HEK293 (cell line): ENCODE measurements at regions not wholly inside any gene's neighbourhood (a gene's known extent, or its start where the extent isn't known, plus 50 kb on each side); places are given as distances from the start of the nearest gene placed in this dataset.

Experiments used
- CTCF ChIA-PET: fragments of 350-600 bp; formaldehyde crosslinking; extraction: SDS; loops from one replicate; lab custom pipeline; 2021; ENCODE audit warnings: antibody characterized with exemption; lab: Yijun Ruan, JAX
- POLR2A ChIA-PET: fragments of 300-600 bp; formaldehyde crosslinking; extraction: SDS; loops from one replicate; lab custom pipeline; 2020; ENCODE audit warnings: antibody characterized with exemption, inconsistent platforms; lab: Yijun Ruan, JAX
- H3K27ac ChIP-seq: fragments of 200-500 bp; sonication (Bioruptor generic); 2 replicates; pipeline ENCODE4 v1.5.1; 2014; ENCODE audit warnings: low read depth, low read length, control low read depth, inconsistent platforms; ENCODE audit errors: extremely low read depth
- H3K36me3 ChIP-seq, 2 experiments: fragments of 200-500 bp in 1 of 2; sonication (Bioruptor generic) in 1 of 2; 1 replicate in 1 of 2; 2 replicates in 1 of 2; pipeline ENCODE4 v1.5.1; 2014 to 2017; ENCODE audit warnings: inconsistent platforms in 2 of 2, low read length in 2 of 2; ENCODE audit not compliant: control insufficient read depth in 2 of 2, insufficient read depth in 1 of 2
- H3K4me1 ChIP-seq: fragments of 200-500 bp; sonication (Bioruptor generic); 2 replicates; pipeline ENCODE4 v1.5.1; 2014; ENCODE audit warnings: mild to moderate bottlenecking, low read length, inconsistent platforms; ENCODE audit not compliant: control insufficient read depth, insufficient read depth
- H3K4me3 ChIP-seq: 2 replicates; pipeline ENCODE4 v1.5.1; 2011; ENCODE audit warnings: low read depth, mild to moderate bottlenecking, control low read depth, low read length, moderate library complexity
- H3K9me3 ChIP-seq: fragments of 200-500 bp; sonication (Bioruptor generic); 2 replicates; pipeline ENCODE4 v1.5.1; 2014; ENCODE audit warnings: low read depth, low read length, inconsistent platforms; ENCODE audit not compliant: control insufficient read depth, insufficient read depth
- BCL11A ChIP-seq: fragments of 450-650 bp; formaldehyde crosslinking; IDR thresholded peaks from 2 replicates; pipeline ENCODE4 v1.5.1; 2016; ENCODE audit warnings: low read depth, missing biosample characterization, missing genetic modification characterization
- BCL11B ChIP-seq: fragments of 450-650 bp; formaldehyde crosslinking; IDR thresholded peaks from 2 replicates; pipeline ENCODE4 v1.5.1; 2016; ENCODE audit warnings: low read depth, missing biosample characterization, missing genetic modification characterization
- HIC1 ChIP-seq: fragments of 450-650 bp; formaldehyde crosslinking; IDR thresholded peaks from 2 replicates; pipeline ENCODE4 v1.5.1; 2016; ENCODE audit warnings: missing biosample characterization, missing genetic modification characterization
- HOXD13 ChIP-seq: sonication (generic); formaldehyde crosslinking; IDR thresholded peaks from 2 replicates; pipeline ENCODE4 v1.8.0; 2022; ENCODE audit warnings: missing genetic modification reagents, borderline replicate concordance
- IKZF3 ChIP-seq: fragments of 450-650 bp; IDR thresholded peaks from 2 replicates; pipeline ENCODE4 v1.5.0; 2018; ENCODE audit warnings: missing biosample characterization, mild to moderate bottlenecking, missing genetic modification characterization, moderate library complexity
- SP3 ChIP-seq: fragments of 450-650 bp; formaldehyde crosslinking; IDR thresholded peaks from 2 replicates; pipeline ENCODE4 v1.5.1; 2016; ENCODE audit warnings: missing biosample characterization, missing genetic modification characterization
- ZNF26 ChIP-seq: fragments of 450-650 bp; formaldehyde crosslinking; IDR thresholded peaks from 2 replicates; pipeline ENCODE4 v1.5.1; 2016; ENCODE audit warnings: missing biosample characterization, missing genetic modification characterization
- ZNF341 ChIP-seq: fragments of 450-650 bp; formaldehyde crosslinking; IDR thresholded peaks from 2 replicates; pipeline ENCODE4; 2016; ENCODE audit warnings: low read depth, missing biosample characterization, missing genetic modification characterization
- ZNF354C ChIP-seq: fragments of 450-650 bp; formaldehyde crosslinking; IDR thresholded peaks from 2 replicates; pipeline ENCODE4 v1.5.1; 2016; ENCODE audit warnings: missing biosample characterization, missing genetic modification characterization, low read depth, borderline replicate concordance
- ZNF37A ChIP-seq: fragments of 450-650 bp; IDR thresholded peaks from 2 replicates; pipeline ENCODE4 v1.5.1; 2018; ENCODE audit warnings: missing biosample characterization, missing genetic modification characterization
- ZNF394 ChIP-seq: fragments of 450-650 bp; formaldehyde crosslinking; IDR thresholded peaks from 2 replicates; pipeline ENCODE4 v1.5.1; 2016; ENCODE audit warnings: missing biosample characterization, missing genetic modification characterization, mild to moderate bottlenecking, moderate library complexity, borderline replicate concordance
- ZNF423 ChIP-seq: fragments of 450-650 bp; formaldehyde crosslinking; IDR thresholded peaks from 2 replicates; pipeline ENCODE4 v1.5.1; 2016; ENCODE audit warnings: missing biosample characterization, missing genetic modification characterization
- ZNF426 ChIP-seq: fragments of 450-650 bp; formaldehyde crosslinking; IDR thresholded peaks from 2 replicates; pipeline ENCODE4 v1.5.1; 2017; ENCODE audit warnings: missing biosample characterization, missing genetic modification characterization, mild to moderate bottlenecking, inconsistent platforms, moderate library complexity
- ZNF529 ChIP-seq: fragments of 450-650 bp; formaldehyde crosslinking; IDR thresholded peaks from 2 replicates; pipeline ENCODE4 v1.5.1; 2017; ENCODE audit warnings: missing genetic modification characterization, missing biosample characterization; ENCODE audit not compliant: insufficient replicate concordance
- ZNF548 ChIP-seq: fragments of 450-650 bp; formaldehyde crosslinking; IDR thresholded peaks from 2 replicates; pipeline ENCODE4 v1.5.1; 2016; ENCODE audit warnings: missing biosample characterization, missing genetic modification characterization
- ZNF558 ChIP-seq: fragments of 450-650 bp; formaldehyde crosslinking; IDR thresholded peaks from 2 replicates; pipeline ENCODE4 v1.5.1; 2016; ENCODE audit warnings: missing biosample characterization, missing genetic modification characterization
- ZNF561 ChIP-seq: fragments of 450-650 bp; IDR thresholded peaks from 2 replicates; pipeline ENCODE4 v1.5.1; 2018; ENCODE audit warnings: missing biosample characterization, missing genetic modification characterization, borderline replicate concordance
- ZNF623 ChIP-seq: fragments of 450-650 bp; formaldehyde crosslinking; IDR thresholded peaks from 2 replicates; pipeline ENCODE4 v1.5.1; 2016; ENCODE audit warnings: missing biosample characterization, missing genetic modification characterization
- ZNF629 ChIP-seq: fragments of 450-650 bp; formaldehyde crosslinking; IDR thresholded peaks from 2 replicates; pipeline ENCODE4 v1.5.1; 2017; ENCODE audit warnings: missing biosample characterization, missing genetic modification characterization
- ZNF654 ChIP-seq: fragments of 450-650 bp; formaldehyde crosslinking; IDR thresholded peaks from 2 replicates; pipeline ENCODE4 v1.5.1; 2016; ENCODE audit warnings: low read depth, missing biosample characterization, missing genetic modification characterization
- ZNF660 ChIP-seq: fragments of 450-650 bp; IDR thresholded peaks from 2 replicates; pipeline ENCODE4 v1.5.1; 2018; ENCODE audit warnings: missing biosample characterization, mild to moderate bottlenecking, missing genetic modification characterization
- ZNF677 ChIP-seq: fragments of 450-650 bp; IDR thresholded peaks from 2 replicates; pipeline ENCODE4 v1.5.0; 2018; ENCODE audit warnings: missing biosample characterization, mild to moderate bottlenecking, missing genetic modification characterization, moderate library complexity
- ZNF701 ChIP-seq: fragments of 450-650 bp; formaldehyde crosslinking; IDR thresholded peaks from 2 replicates; pipeline ENCODE4 v1.5.1; 2016; ENCODE audit warnings: missing biosample characterization, missing genetic modification characterization
- ZNF704 ChIP-seq: fragments of 450-650 bp; formaldehyde crosslinking; IDR thresholded peaks from 2 replicates; pipeline ENCODE4 v1.5.1; 2016; ENCODE audit warnings: missing biosample characterization, missing genetic modification characterization
- ZSCAN16 ChIP-seq: fragments of 450-650 bp; formaldehyde crosslinking; IDR thresholded peaks from 2 replicates; pipeline ENCODE4 v1.5.1; 2016; ENCODE audit warnings: missing biosample characterization, missing genetic modification characterization
- ZSCAN23 ChIP-seq: fragments of 450-650 bp; formaldehyde crosslinking; IDR thresholded peaks from 2 replicates; pipeline ENCODE4 v1.5.1; 2016; ENCODE audit warnings: missing biosample characterization, missing genetic modification characterization
- TF ChIP-seq, protein P1 (sequence below): fragments of 450-650 bp; formaldehyde crosslinking; IDR thresholded peaks from 2 replicates; pipeline ENCODE4 v1.5.1; 2016; ENCODE audit warnings: missing biosample characterization, missing genetic modification characterization
- TF ChIP-seq, protein P2 (sequence below): fragments of 450-650 bp; formaldehyde crosslinking; IDR thresholded peaks from 2 replicates; pipeline ENCODE4 v1.5.1; 2016; ENCODE audit warnings: missing biosample characterization, missing genetic modification characterization, borderline replicate concordance

GRCh38 chr9:81239388-81239787 lies 450.0 kb downstream of the TLE1 start:
- TF ChIP-seq ZSCAN23 (tag by site-specific recombination): no peak
- no peak for TF ChIP-seq ZNF394 (tag by site-specific recombination)
- TF ChIP-seq ZNF677 (tag by site-specific recombination): no peak
- no peak for TF ChIP-seq ZSCAN16
- no peak for TF ChIP-seq ZNF701 (tag by site-specific recombination)
- no peak for TF ChIP-seq IKZF3
- no peak for TF ChIP-seq ZNF629 (tag by site-specific recombination)
- no peak for TF ChIP-seq BCL11A (tag by site-specific recombination)
- TF ChIP-seq, protein P1, sequence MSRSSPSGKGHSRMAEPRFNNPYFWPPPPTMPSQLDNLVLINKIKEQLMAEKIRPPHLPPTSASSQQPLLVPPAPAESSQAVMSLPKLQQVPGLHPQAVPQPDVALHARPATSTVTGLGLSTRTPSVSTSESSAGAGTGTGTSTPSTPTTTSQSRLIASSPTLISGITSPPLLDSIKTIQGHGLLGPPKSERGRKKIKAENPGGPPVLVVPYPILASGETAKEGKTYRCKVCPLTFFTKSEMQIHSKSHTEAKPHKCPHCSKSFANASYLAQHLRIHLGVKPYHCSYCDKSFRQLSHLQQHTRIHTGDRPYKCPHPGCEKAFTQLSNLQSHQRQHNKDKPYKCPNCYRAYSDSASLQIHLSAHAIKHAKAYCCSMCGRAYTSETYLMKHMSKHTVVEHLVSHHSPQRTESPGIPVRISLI: no peak
- TF ChIP-seq SP3 (tag by site-specific recombination): no peak
- TF ChIP-seq ZNF623: no peak
- TF ChIP-seq ZNF26: no peak
- no peak for TF ChIP-seq HOXD13 (CRISPR knock-in tag)
- no peak for TF ChIP-seq HIC1 (tag by site-specific recombination)
- no peak for TF ChIP-seq ZNF423 (tag by site-specific recombination)
- no peak for TF ChIP-seq ZNF354C
- no peak for TF ChIP-seq ZNF660 (tag by site-specific recombination)
- TF ChIP-seq ZNF654 (tag by site-specific recombination): no peak
- no peak for TF ChIP-seq ZNF529 (tag by site-specific recombination)
- TF ChIP-seq ZNF341 (tag by site-specific recombination): no peak
- TF ChIP-seq, all 188 proteins: peak for 0
- CTCF ChIA-PET: interaction anchor here (0.5 kb wide), 1 partner anchor 185 kb away, joined by 3 read pairs; no protein-coding TSS in a partner anchor
- Histone ChIP-seq H3K4me1 (no peaks in the 10 kb centered on the region), H3K4me3 (no peak overlapping the region), H3K9me3 (no peaks in the 10 kb centered on the region), H3K27ac (no peak overlapping the region), H3K36me3 (no peaks in the 10 kb centered on the region)
- POLR2A ChIA-PET: interaction anchor here (0.7 kb wide), 1 partner anchor 177 kb away, joined by 3 read pairs; no protein-coding TSS in a partner anchor

DNA sequence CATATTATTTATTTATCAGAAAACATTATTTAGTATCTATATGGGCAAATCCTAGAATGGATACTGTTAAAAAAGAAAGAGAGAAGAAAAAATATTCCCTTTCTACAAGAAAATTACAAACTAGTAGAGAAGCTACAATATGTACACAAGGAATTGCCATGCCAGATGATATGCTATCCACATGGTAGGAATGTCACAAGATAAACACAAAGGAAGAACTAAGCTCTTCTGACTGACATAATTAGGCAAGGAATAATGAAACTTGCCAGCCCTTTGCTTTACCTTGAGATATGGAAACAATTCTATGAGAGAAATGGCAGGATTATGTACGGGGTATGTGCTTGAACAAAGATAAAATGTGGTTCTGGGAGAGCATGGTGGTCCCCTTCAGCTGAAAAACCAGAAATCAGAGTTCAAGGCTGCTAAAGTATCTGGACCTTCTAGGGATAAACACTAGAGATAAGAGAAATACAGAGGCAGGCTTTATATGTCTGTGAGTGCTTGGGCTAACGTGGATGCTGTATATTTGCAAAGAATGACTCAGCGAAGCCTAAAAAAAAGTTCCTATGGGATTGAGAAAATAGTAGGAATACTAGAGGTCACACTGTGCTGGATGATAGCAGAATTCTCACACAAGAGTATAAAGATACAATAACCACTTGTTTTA lies 451.6 kb downstream of the TLE1 start:
- POLR2A ChIA-PET: no interaction called here
- Histone ChIP-seq H3K9me3 (no peaks in the 10 kb centered on the region), H3K4me3 (no peak overlapping the region), H3K36me3 (no peaks in the 10 kb centered on the region), H3K4me1 (no peaks in the 10 kb centered on the region), H3K27ac (no peak overlapping the region)
- CTCF ChIA-PET: interaction anchor here (0.6 to 0.7 kb wide), 2 partner anchors 66 to 217 kb away, joined by 3 to 5 read pairs; no protein-coding TSS in a partner anchor
- no peak for TF ChIP-seq ZNF704 (tag by site-specific recombination)
- TF ChIP-seq ZSCAN16: no peak
- no peak for TF ChIP-seq ZNF37A (tag by site-specific recombination)
- no peak for TF ChIP-seq ZNF561 (tag by site-specific recombination)
- TF ChIP-seq ZNF426 (tag by site-specific recombination): no peak
- TF ChIP-seq, protein P1: no peak
- no peak for TF ChIP-seq ZNF548 (tag by site-specific recombination)
- no peak for TF ChIP-seq ZNF558 (tag by site-specific recombination)
- no peak for TF ChIP-seq BCL11B (tag by site-specific recombination)
- TF ChIP-seq, protein P2, sequence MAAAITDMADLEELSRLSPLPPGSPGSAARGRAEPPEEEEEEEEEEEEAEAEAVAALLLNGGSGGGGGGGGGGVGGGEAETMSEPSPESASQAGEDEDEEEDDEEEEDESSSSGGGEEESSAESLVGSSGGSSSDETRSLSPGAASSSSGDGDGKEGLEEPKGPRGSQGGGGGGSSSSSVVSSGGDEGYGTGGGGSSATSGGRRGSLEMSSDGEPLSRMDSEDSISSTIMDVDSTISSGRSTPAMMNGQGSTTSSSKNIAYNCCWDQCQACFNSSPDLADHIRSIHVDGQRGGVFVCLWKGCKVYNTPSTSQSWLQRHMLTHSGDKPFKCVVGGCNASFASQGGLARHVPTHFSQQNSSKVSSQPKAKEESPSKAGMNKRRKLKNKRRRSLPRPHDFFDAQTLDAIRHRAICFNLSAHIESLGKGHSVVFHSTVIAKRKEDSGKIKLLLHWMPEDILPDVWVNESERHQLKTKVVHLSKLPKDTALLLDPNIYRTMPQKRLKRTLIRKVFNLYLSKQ (tag by site-specific recombination): no peak
